Stimulated activated CD8-positive, alpha-beta memory T cell treated with anti-CD3 and anti-CD28 coated beads, Interleukin-4, amount 100 ng/mL, for 4 hours (primary cell): ENCODE measurements at regions not wholly inside any gene's neighbourhood (a gene's known extent, or its start where the extent isn't known, plus 50 kb on each side); places are given as distances from the start of the nearest gene placed in this dataset.

ENCODE experiments used
- DNase-seq, 2 donors: peaks; one replicate each; pipeline ENCODE4 v3.0.0-alpha.2; 2020; ENCODE audit warnings: low read depth in 2 of 2, low spot score in 1 of 2

- no peak for DNase-seq
Observed at GRCh38 chr1:60388092-60388987, 314.8 kb upstream of the C1orf87 start.

- no peak for DNase-seq
Observed at GRCh38 chr1:60387175-60387574, 313.6 kb upstream of the C1orf87 start.

GRCh38 chr1:60386249-60386648, 312.7 kb upstream of the C1orf87 start:
- DNase-seq, result no peak

GRCh38 chr1:60376196-60376595, 302.6 kb upstream of the C1orf87 start:
- no peak for DNase-seq

- no peak for DNase-seq
Observed at GRCh38 chr1:60374537-60374936, 301.0 kb upstream of the C1orf87 start.

- no peak for DNase-seq
Observed at GRCh38 chr1:60367532-60367931, 294.0 kb upstream of the C1orf87 start.

- DNase-seq, result no peak
Observed at GRCh38 chr1:60359431-60359830, 285.9 kb upstream of the C1orf87 start.

GRCh38 chr1:60350531-60350930, 277.0 kb upstream of the C1orf87 start:
- DNase-seq, result no peak

- DNase-seq, result no peak
Observed at GRCh38 chr1:60348884-60349283, 275.3 kb upstream of the C1orf87 start.

GRCh38 chr1:60345621-60346020, 272.1 kb upstream of the C1orf87 start:
- no peak for DNase-seq

- no peak for DNase-seq
Observed at GRCh38 chr1:60345049-60345448, 271.5 kb upstream of the C1orf87 start.

GRCh38 chr1:60343736-60344135, 270.2 kb upstream of the C1orf87 start:
- no peak for DNase-seq

- DNase-seq, result no peak
Observed at GRCh38 chr1:60342569-60342968, 269.0 kb upstream of the C1orf87 start.

- no peak for DNase-seq
Observed at GRCh38 chr1:60341274-60341673, 267.7 kb upstream of the C1orf87 start.

- no peak for DNase-seq
Observed at GRCh38 chr1:60331647-60332046, 258.1 kb upstream of the C1orf87 start.

GRCh38 chr1:60329651-60330050, 256.1 kb upstream of the C1orf87 start:
- DNase-seq, result no peak

GRCh38 chr1:60311838-60312237, 238.3 kb upstream of the C1orf87 start:
- DNase-seq, result no peak

- no peak for DNase-seq
Observed at GRCh38 chr1:60299581-60299980, 226.0 kb upstream of the C1orf87 start.

- no peak for DNase-seq
Observed at GRCh38 chr1:60298290-60298689, 224.7 kb upstream of the C1orf87 start.

GRCh38 chr1:60296794-60297193, 223.2 kb upstream of the C1orf87 start:
- no peak for DNase-seq

GRCh38 chr1:60292140-60292539, 218.6 kb upstream of the C1orf87 start:
- DNase-seq, result no peak

- DNase-seq, result no peak
Observed at GRCh38 chr1:60290393-60290792, 216.8 kb upstream of the C1orf87 start.

GRCh38 chr1:60287536-60287935, 214.0 kb upstream of the C1orf87 start:
- no peak for DNase-seq
